Endothelial cell of umbilical vein (primary cell): ENCODE measurements at regions not wholly inside any gene's neighbourhood (a gene's known extent, or its start where the extent isn't known, plus 50 kb on each side); places are given as distances from the start of the nearest gene placed in this dataset.

Source experiments
- BruUV-seq: library from RNA; stranded (reverse); fragments of 400-500 nt; replicated peaks from 2 replicates; lab custom pipeline; 2021; lab: Mats Ljungman, UMichigan
- CTCF ChIA-PET: fragments of 300-600, 350-600 bp; sonication (Branson Sonifier 250); formaldehyde crosslinking; loops from one replicate; lab custom pipeline; 2021; ENCODE audit warnings: antibody characterized with exemption, inconsistent platforms; lab: Charles Lee
- POLR2A ChIA-PET: fragments of 300-600, 350-600 bp; sonication (Branson Sonifier 250); formaldehyde crosslinking; loops from one replicate; lab custom pipeline; 2021; ENCODE audit warnings: antibody characterized with exemption, inconsistent platforms; lab: Charles Lee
- DNase-seq: peaks from one replicate; pipeline ENCODE4 v3.0.0-alpha.2; 2011; ENCODE audit warnings: low read depth, low spot score
- FAIRE-seq: peaks from 2 replicates; lab custom pipeline; 2011; peaks lifted over from hg19 to GRCh38; lab: Jason Lieb, UNC
- H2AFZ ChIP-seq: 2 replicates; pipeline ENCODE4 v1.6.0; 2012; ENCODE audit warnings: low read depth, low read length, control low read depth, inconsistent platforms
- H3K27ac ChIP-seq: 2 replicates; pipeline ENCODE4 v1.5.1; 2011; ENCODE audit warnings: low read depth, mild to moderate bottlenecking, control low read depth, low read length, moderate library complexity; ENCODE audit not compliant: insufficient read depth
- H3K27me3 ChIP-seq, 2 experiments: 2 replicates each; pipeline versions ENCODE4 v1.6.0 to v1.6.1; 2011; ENCODE audit warnings: low read length in 2 of 2, mixed read lengths in 1 of 2; ENCODE audit not compliant: control insufficient read depth in 2 of 2, insufficient read depth in 2 of 2
- H3K36me3 ChIP-seq, 2 experiments: 2 replicates in 1 of 2; 3 replicates in 1 of 2; pipeline ENCODE4 v1.5.1; 2011; ENCODE audit warnings: low read length in 2 of 2, mild to moderate bottlenecking in 1 of 2, moderate library complexity in 1 of 2; ENCODE audit not compliant: control insufficient read depth in 2 of 2, insufficient read depth in 2 of 2; ENCODE audit errors: extremely low read depth in 1 of 2
- H3K4me1 ChIP-seq: 3 replicates; pipeline ENCODE4 v1.5.1; 2011; ENCODE audit warnings: mild to moderate bottlenecking, low read length; ENCODE audit not compliant: control insufficient read depth, insufficient read depth; ENCODE audit errors: extremely low read depth
- H3K4me2 ChIP-seq: 2 replicates; pipeline ENCODE4 v1.6.1; 2011; ENCODE audit warnings: low read length, control low read depth, mixed read lengths; ENCODE audit not compliant: insufficient read depth
- H3K4me3 ChIP-seq, 3 experiments: fragments of 200-600 bp in 1 of 3; sonication (generic), shearing (Covaris generic) in 1 of 3; replicated peaks in 1 of 3; 2 replicates each; pipeline ENCODE4 v1.5.1; 2011 to 2016; ENCODE audit warnings: control low read depth in 3 of 3, low read length in 3 of 3, mild to moderate bottlenecking in 2 of 3, inconsistent platforms in 1 of 3, low read depth in 1 of 3, moderate library complexity in 1 of 3; ENCODE audit not compliant: insufficient read depth in 1 of 3
- H3K79me2 ChIP-seq: 2 replicates; pipeline ENCODE4 v1.6.0; 2012; ENCODE audit warnings: low read length, inconsistent platforms; ENCODE audit not compliant: control insufficient read depth, insufficient read depth
- H3K9ac ChIP-seq: replicated peaks from 2 replicates; pipeline ENCODE3; 2011; ENCODE audit warnings: low read length, control low read depth; ENCODE audit not compliant: insufficient read depth; ENCODE audit errors: extremely low read depth
- H3K9me1 ChIP-seq: replicated peaks from 3 replicates; pipeline ENCODE4 v1.6.0; 2011; ENCODE audit warnings: mild to moderate bottlenecking, low read length; ENCODE audit not compliant: control insufficient read depth, insufficient read depth; ENCODE audit errors: extremely low read depth
- H3K9me3 ChIP-seq: replicated peaks from 2 replicates; pipeline ENCODE4 v1.5.1; 2012; ENCODE audit warnings: low read length, inconsistent platforms; ENCODE audit not compliant: control insufficient read depth, insufficient read depth
- H4K20me1 ChIP-seq: replicated peaks from 2 replicates; pipeline ENCODE3; 2011; ENCODE audit warnings: mild to moderate bottlenecking, low read length; ENCODE audit not compliant: control insufficient read depth, insufficient read depth; ENCODE audit errors: extremely low read depth
- EZH2 ChIP-seq: IDR thresholded peaks from 2 replicates; pipeline ENCODE4 v1.6.1; 2012; ENCODE audit warnings: borderline replicate concordance, low read depth, mild to moderate bottlenecking, moderate library complexity, low read length, inconsistent platforms; ENCODE audit not compliant: severe bottlenecking
- FOS ChIP-seq: IDR thresholded peaks from 2 replicates; pipeline ENCODE4 v1.6.1; 2011; ENCODE audit warnings: mild to moderate bottlenecking, low read length, moderate library complexity, borderline replicate concordance; ENCODE audit not compliant: insufficient read depth
- GATA2 ChIP-seq: IDR thresholded peaks from 2 replicates; pipeline ENCODE4 v1.7.0; 2011; ENCODE audit warnings: low read depth, mild to moderate bottlenecking, moderate library complexity, mixed read lengths, low read length; ENCODE audit not compliant: insufficient read length, insufficient read depth
- JUN ChIP-seq: IDR thresholded peaks from 2 replicates; pipeline ENCODE4 v1.6.1; 2011; ENCODE audit warnings: borderline replicate concordance, low read depth; ENCODE audit not compliant: insufficient read length, insufficient read depth
- MYC ChIP-seq: IDR thresholded peaks from one replicate; pipeline ENCODE4 v1.6.1; 2011; ENCODE audit warnings: mild to moderate bottlenecking, low read depth, low read length
- POLR2A ChIP-seq: IDR thresholded peaks from 2 replicates; pipeline ENCODE4 v1.6.1; 2012; ENCODE audit warnings: low read depth, mild to moderate bottlenecking, control low read depth, low read length
- POLR2AphosphoS5 ChIP-seq: IDR thresholded peaks from 2 replicates; pipeline ENCODE4 v1.6.1; 2012; ENCODE audit warnings: low read depth, mild to moderate bottlenecking, control low read depth, low read length, moderate library complexity; ENCODE audit not compliant: insufficient read depth
- dilution Hi-C: fragments of 300-500 bp; cut with MboI; formaldehyde crosslinking; loops from one replicate; pipeline ENCODE4 v1.15.0; 2019; ENCODE audit warnings: low sequenced_read_pairs; ENCODE audit not compliant: extremely low pct_ligation_motif_present
- intact Hi-C: fragments of 100-400 bp; cut with micrococcal nuclease; formaldehyde crosslinking; loops from one replicate; pipeline ENCODE4 v1.10.0; 2022
- TF ChIP-seq, protein P1 (sequence below), 2 donors: IDR thresholded peaks; 1 replicate in 1 of 2; 2 replicates in 1 of 2; pipeline ENCODE4 v1.5.1; 2011; ENCODE audit warnings: low read length in 2 of 2, mild to moderate bottlenecking in 2 of 2, moderate library complexity in 2 of 2, control low read depth in 1 of 2, inconsistent platforms in 1 of 2, low read depth in 1 of 2; ENCODE audit not compliant: insufficient read depth in 1 of 2; ENCODE audit errors: extremely low read depth in 1 of 2
- TF ChIP-seq, protein P2 (sequence below): IDR thresholded peaks from 2 replicates; pipeline ENCODE4 v1.6.1; 2011; ENCODE audit not compliant: insufficient read depth, insufficient read length

DNA sequence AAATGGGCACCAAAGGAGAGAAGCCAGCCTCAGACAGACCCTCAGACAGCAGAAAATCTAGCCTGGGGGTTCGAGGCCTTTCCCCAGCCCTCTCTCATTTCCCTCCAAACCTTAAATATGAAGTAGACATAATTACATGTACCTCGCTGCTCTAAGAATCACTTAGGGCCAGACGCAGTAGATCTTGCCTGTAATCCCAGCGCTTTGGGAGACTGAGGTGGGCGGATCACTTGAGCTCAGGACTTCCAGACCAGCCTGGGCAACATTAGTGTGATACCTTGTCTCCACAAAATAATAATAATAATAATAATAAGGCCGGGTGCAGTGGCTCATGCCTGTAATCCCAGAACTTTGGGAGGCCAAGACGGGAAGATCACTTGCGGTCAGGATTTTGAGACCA lies 52.1 kb upstream of the WNT7B start:
- H3K27me3 ChIP-seq: peaks cover 0 to 3% of the 10 kb centered on the region in 2 experiments
- no peak for TF ChIP-seq MYC
- TF ChIP-seq FOS: no peak
- TF ChIP-seq JUN: no peak
- TF ChIP-seq POLR2AphosphoS5: no peak
- TF ChIP-seq, protein P1, sequence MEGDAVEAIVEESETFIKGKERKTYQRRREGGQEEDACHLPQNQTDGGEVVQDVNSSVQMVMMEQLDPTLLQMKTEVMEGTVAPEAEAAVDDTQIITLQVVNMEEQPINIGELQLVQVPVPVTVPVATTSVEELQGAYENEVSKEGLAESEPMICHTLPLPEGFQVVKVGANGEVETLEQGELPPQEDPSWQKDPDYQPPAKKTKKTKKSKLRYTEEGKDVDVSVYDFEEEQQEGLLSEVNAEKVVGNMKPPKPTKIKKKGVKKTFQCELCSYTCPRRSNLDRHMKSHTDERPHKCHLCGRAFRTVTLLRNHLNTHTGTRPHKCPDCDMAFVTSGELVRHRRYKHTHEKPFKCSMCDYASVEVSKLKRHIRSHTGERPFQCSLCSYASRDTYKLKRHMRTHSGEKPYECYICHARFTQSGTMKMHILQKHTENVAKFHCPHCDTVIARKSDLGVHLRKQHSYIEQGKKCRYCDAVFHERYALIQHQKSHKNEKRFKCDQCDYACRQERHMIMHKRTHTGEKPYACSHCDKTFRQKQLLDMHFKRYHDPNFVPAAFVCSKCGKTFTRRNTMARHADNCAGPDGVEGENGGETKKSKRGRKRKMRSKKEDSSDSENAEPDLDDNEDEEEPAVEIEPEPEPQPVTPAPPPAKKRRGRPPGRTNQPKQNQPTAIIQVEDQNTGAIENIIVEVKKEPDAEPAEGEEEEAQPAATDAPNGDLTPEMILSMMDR (IDR thresholded peaks at IDR 0.05; ENCODE audit: extremely low read depth in 1 of 2, insufficient read depth in 1 of 2, low read depth in 1 of 2, low read length in 2 of 2): no peak
- TF ChIP-seq POLR2A: no peak
- TF ChIP-seq EZH2: no peak
- TF ChIP-seq GATA2: no peak
- TF ChIP-seq, protein P2, sequence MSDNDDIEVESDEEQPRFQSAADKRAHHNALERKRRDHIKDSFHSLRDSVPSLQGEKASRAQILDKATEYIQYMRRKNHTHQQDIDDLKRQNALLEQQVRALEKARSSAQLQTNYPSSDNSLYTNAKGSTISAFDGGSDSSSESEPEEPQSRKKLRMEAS: no peak
- no peaks in the 10 kb centered on the region for H4K20me1 ChIP-seq
- dilution Hi-C loops: no loop called here
- no peaks in the 10 kb centered on the region for H3K9me1 ChIP-seq
- no peaks in the 10 kb centered on the region for H3K9me3 ChIP-seq
- H2AFZ ChIP-seq: no peak overlapping the region
- no peak overlapping the region for H3K27ac ChIP-seq
- intact Hi-C loops: no loop called here
- H3K9ac ChIP-seq: no peak overlapping the region
- H3K36me3 ChIP-seq: no peaks in the 10 kb centered on the region
- peaks cover 3% of the 10 kb centered on the region for H3K4me1 ChIP-seq
- H3K79me2 ChIP-seq: no peaks in the 10 kb centered on the region
- FAIRE-seq: no peak
- no TSS peak for BruUV-seq
- H3K4me3 ChIP-seq: no peak overlapping the region
- DNase-seq: no peak
- CTCF ChIA-PET: interaction anchor here (1.0 to 1.8 kb wide), 3 partner anchors 11 to 23 kb away, joined by 3 to 5 read pairs (median 4); no protein-coding TSS in a partner anchor
- no peak overlapping the region for H3K4me2 ChIP-seq
- POLR2A ChIA-PET: no interaction called here
